ENCODE measurements at regions not wholly inside any gene's neighbourhood (a gene's known extent, or its start where the extent isn't known, plus 50 kb on each side); places are given as distances from the start of the nearest gene placed in this dataset.

DNA sequence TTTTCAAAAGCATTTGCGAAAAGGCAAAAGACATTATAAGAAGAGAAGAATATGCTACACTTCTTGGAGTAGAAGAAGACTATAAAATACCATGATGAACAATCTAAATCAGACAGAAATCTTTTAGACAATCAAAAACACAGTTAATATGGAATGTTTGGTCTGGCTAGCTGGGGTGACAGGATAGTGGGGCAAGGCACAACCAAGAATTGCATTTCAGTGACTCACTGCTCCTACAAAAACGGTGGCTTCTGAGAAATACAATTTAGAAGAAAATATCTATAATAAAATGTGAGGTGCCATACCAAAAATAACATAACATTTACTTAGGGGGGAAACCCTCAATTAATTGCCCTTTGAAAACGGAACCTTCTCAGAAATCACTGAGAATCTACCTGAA is 363.4 kb downstream of the NPR3 start:
- Histone ChIP-seq H2AFZ (ENCODE audit: low read depth, low read length) (no peak overlapping the region), H3K4me1 (ENCODE audit: control insufficient read depth, extremely low read depth, insufficient read depth, low read length) (no peaks in the 10 kb centered on the region), H3K9ac (replicated peaks; ENCODE audit: extremely low read depth, insufficient read depth, low read length) (no peak overlapping the region), H3K27ac (ENCODE audit: insufficient read depth, low read depth, low read length) (no peak overlapping the region), H3K9me1 (replicated peaks; ENCODE audit: control insufficient read depth, extremely low read depth, insufficient read depth, low read length) (no peaks in the 10 kb centered on the region), H3K79me2 (ENCODE audit: control insufficient read depth, insufficient read depth, low read length) (no peaks in the 10 kb centered on the region), H3K4me3 (replicated peaks in 1 of 3; ENCODE audit: insufficient read depth in 1 of 3, low read depth in 1 of 3, low read length in 3 of 3) (no peak overlapping the region), H3K4me2 (ENCODE audit: insufficient read depth, low read length) (no peak overlapping the region), H3K9me3 (replicated peaks; ENCODE audit: control insufficient read depth, insufficient read depth, low read length) (no peaks in the 10 kb centered on the region), H4K20me1 (replicated peaks; ENCODE audit: control insufficient read depth, extremely low read depth, insufficient read depth, low read length) (no peaks in the 10 kb centered on the region), H3K36me3 (ENCODE audit: control insufficient read depth in 2 of 2, extremely low read depth in 1 of 2, insufficient read depth in 2 of 2, low read length in 2 of 2) (no peaks in the 10 kb centered on the region), H3K27me3 (ENCODE audit: control insufficient read depth in 2 of 2, insufficient read depth in 2 of 2, low read length in 2 of 2) (peaks cover 0 to 2% of the 10 kb centered on the region in 2 experiments)
- TF ChIP-seq MYC (IDR thresholded peaks at IDR 0.05; ENCODE audit: low read depth, low read length) = no peak
- TF ChIP-seq, protein P1, sequence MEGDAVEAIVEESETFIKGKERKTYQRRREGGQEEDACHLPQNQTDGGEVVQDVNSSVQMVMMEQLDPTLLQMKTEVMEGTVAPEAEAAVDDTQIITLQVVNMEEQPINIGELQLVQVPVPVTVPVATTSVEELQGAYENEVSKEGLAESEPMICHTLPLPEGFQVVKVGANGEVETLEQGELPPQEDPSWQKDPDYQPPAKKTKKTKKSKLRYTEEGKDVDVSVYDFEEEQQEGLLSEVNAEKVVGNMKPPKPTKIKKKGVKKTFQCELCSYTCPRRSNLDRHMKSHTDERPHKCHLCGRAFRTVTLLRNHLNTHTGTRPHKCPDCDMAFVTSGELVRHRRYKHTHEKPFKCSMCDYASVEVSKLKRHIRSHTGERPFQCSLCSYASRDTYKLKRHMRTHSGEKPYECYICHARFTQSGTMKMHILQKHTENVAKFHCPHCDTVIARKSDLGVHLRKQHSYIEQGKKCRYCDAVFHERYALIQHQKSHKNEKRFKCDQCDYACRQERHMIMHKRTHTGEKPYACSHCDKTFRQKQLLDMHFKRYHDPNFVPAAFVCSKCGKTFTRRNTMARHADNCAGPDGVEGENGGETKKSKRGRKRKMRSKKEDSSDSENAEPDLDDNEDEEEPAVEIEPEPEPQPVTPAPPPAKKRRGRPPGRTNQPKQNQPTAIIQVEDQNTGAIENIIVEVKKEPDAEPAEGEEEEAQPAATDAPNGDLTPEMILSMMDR (IDR thresholded peaks at IDR 0.05; ENCODE audit: extremely low read depth in 1 of 2, insufficient read depth in 1 of 2, low read depth in 1 of 2, low read length in 2 of 2) = no peak
- TF ChIP-seq GATA2 (IDR thresholded peaks at IDR 0.05; ENCODE audit: insufficient read depth, insufficient read length, low read depth, low read length) = no peak
- no peak for TF ChIP-seq POLR2A (IDR thresholded peaks at IDR 0.05; ENCODE audit: low read depth, low read length)
- TF ChIP-seq, protein P2, sequence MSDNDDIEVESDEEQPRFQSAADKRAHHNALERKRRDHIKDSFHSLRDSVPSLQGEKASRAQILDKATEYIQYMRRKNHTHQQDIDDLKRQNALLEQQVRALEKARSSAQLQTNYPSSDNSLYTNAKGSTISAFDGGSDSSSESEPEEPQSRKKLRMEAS (IDR thresholded peaks at IDR 0.05; ENCODE audit: insufficient read depth, insufficient read length) = no peak
- no peak for TF ChIP-seq POLR2AphosphoS5 (IDR thresholded peaks at IDR 0.05; ENCODE audit: insufficient read depth, low read depth, low read length)
- TF ChIP-seq JUN (IDR thresholded peaks at IDR 0.05; ENCODE audit: borderline replicate concordance, insufficient read depth, insufficient read length, low read depth) = no peak
- TF ChIP-seq FOS (IDR thresholded peaks at IDR 0.05; ENCODE audit: borderline replicate concordance, insufficient read depth, low read length) = no peak
- no peak for TF ChIP-seq EZH2 (IDR thresholded peaks at IDR 0.05; ENCODE audit: borderline replicate concordance, low read depth, low read length, severe bottlenecking)
- FAIRE-seq = no peak
- BruUV-seq (replicated peaks) = no TSS peak
- DNase-seq (ENCODE audit: low read depth, low spot score) = no peak
- dilution Hi-C loops (cut with MboI; ENCODE audit: extremely low pct_ligation_motif_present, low sequenced_read_pairs) (no loop called here), intact Hi-C loops (cut with micrococcal nuclease) (no loop called here)
- POLR2A ChIA-PET = no interaction called here
- CTCF ChIA-PET = no interaction called here

Data from endothelial cell of umbilical vein (primary cell).